Astrocyte (in vitro differentiated cells and primary cell): ENCODE measurements at regions not wholly inside any gene's neighbourhood (a gene's known extent, or its start where the extent isn't known, plus 50 kb on each side); places are given as distances from the start of the nearest gene placed in this dataset.

ENCODE experiments used
- DNase-seq: peaks from one replicate; pipeline ENCODE4 v3.0.0-alpha.2; 2010; ENCODE audit warnings: low read depth
- FAIRE-seq: peaks from 2 replicates; lab custom pipeline; 2011; peaks lifted over from hg19 to GRCh38; lab: Jason Lieb, UNC
- H2AFZ ChIP-seq: 2 replicates; pipeline ENCODE4 v1.6.0; 2012; ENCODE audit warnings: low read depth, low read length, inconsistent platforms
- H3K27ac ChIP-seq: 2 replicates; pipeline ENCODE4 v1.5.1; 2011; ENCODE audit warnings: low read depth, low read length, inconsistent platforms
- H3K27me3 ChIP-seq: 2 replicates; pipeline ENCODE4 v1.6.0; 2011; ENCODE audit warnings: low read length, inconsistent platforms; ENCODE audit not compliant: insufficient read depth
- H3K36me3 ChIP-seq: 2 replicates; pipeline ENCODE4 v1.5.1; 2011; ENCODE audit warnings: low read length, inconsistent platforms; ENCODE audit not compliant: insufficient read depth
- H3K4me1 ChIP-seq: 2 replicates; pipeline ENCODE4 v1.5.1; 2011; ENCODE audit warnings: low read length, inconsistent platforms; ENCODE audit not compliant: insufficient read depth
- H3K4me2 ChIP-seq: 2 replicates; pipeline ENCODE4 v1.6.0; 2012; ENCODE audit warnings: low read length, inconsistent platforms
- H3K4me3 ChIP-seq: 2 replicates; pipeline ENCODE4 v1.5.1; 2011; ENCODE audit warnings: low read depth, mild to moderate bottlenecking, low read length, inconsistent platforms; ENCODE audit not compliant: insufficient read depth
- H3K79me2 ChIP-seq: 2 replicates; pipeline ENCODE4 v1.6.0; 2012; ENCODE audit warnings: mild to moderate bottlenecking, low read length, inconsistent platforms; ENCODE audit not compliant: insufficient read depth
- H3K9ac ChIP-seq: 2 replicates; pipeline ENCODE4 v1.6.0; 2012; ENCODE audit warnings: mild to moderate bottlenecking, low read length, inconsistent platforms
- H3K9me3 ChIP-seq: 2 replicates; pipeline ENCODE4 v1.5.1; 2012; ENCODE audit warnings: low read depth, mild to moderate bottlenecking, low read length, inconsistent platforms; ENCODE audit not compliant: insufficient read depth
- H4K20me1 ChIP-seq: 2 replicates; pipeline ENCODE4 v1.6.0; 2012; ENCODE audit warnings: low read length, inconsistent platforms; ENCODE audit not compliant: insufficient read depth
- H3K27ac Mint-ChIP-seq: one replicate; pipeline ENCODE4 v1.8.0; 2021; ENCODE audit warnings: mild to moderate bottlenecking, mixed read lengths; ENCODE audit not compliant: unreplicated experiment
- H3K27me3 Mint-ChIP-seq: one replicate; pipeline ENCODE4 v1.8.0; 2021; ENCODE audit warnings: low read depth, mixed read lengths; ENCODE audit not compliant: unreplicated experiment
- H3K36me3 Mint-ChIP-seq: one replicate; pipeline ENCODE4 v1.8.0; 2021; ENCODE audit warnings: low read depth, mixed read lengths; ENCODE audit not compliant: unreplicated experiment
- H3K4me1 Mint-ChIP-seq: one replicate; pipeline ENCODE4 v1.8.0; 2021; ENCODE audit warnings: low read depth, mixed read lengths; ENCODE audit not compliant: unreplicated experiment
- H3K4me3 Mint-ChIP-seq: one replicate; pipeline ENCODE4 v1.8.0; 2021; ENCODE audit warnings: mild to moderate bottlenecking, moderate library complexity, mixed read lengths; ENCODE audit not compliant: unreplicated experiment
- H3K9me3 Mint-ChIP-seq: one replicate; pipeline ENCODE4 v1.8.0; 2021; ENCODE audit warnings: mild to moderate bottlenecking, mixed read lengths; ENCODE audit not compliant: unreplicated experiment
- CTCF ChIP-seq: IDR thresholded peaks from 2 replicates; pipeline ENCODE4 v1.5.1; 2011; ENCODE audit warnings: low read depth, mild to moderate bottlenecking, inconsistent platforms, low read length, moderate library complexity; ENCODE audit not compliant: insufficient read depth
- EZH2 ChIP-seq: IDR thresholded peaks from 2 replicates; pipeline ENCODE4 v1.6.1; 2012; ENCODE audit warnings: mild to moderate bottlenecking, low read length, inconsistent platforms; ENCODE audit not compliant: insufficient read depth

- TF ChIP-seq EZH2: no peak
- no peak for TF ChIP-seq CTCF
- no peaks in the 10 kb centered on the region for H3K36me3 ChIP-seq
- Mint-ChIP-seq H3K4me1 (no peaks in the 10 kb centered on the region), H3K36me3 (no peaks in the 10 kb centered on the region), H3K27me3 (no peaks in the 10 kb centered on the region), H3K27ac (no peak overlapping the region), H3K4me3 (no peak overlapping the region), H3K9me3 (peaks cover 8% of the 10 kb centered on the region)
- DNase-seq: no peak
- H4K20me1 ChIP-seq: no peaks in the 10 kb centered on the region
- H3K27ac ChIP-seq: no peak overlapping the region
- no peak overlapping the region for H3K9ac ChIP-seq
- no peak overlapping the region for H2AFZ ChIP-seq
- H3K4me2 ChIP-seq: no peak overlapping the region
- FAIRE-seq: no peak
- H3K9me3 ChIP-seq: peaks cover 12% of the 10 kb centered on the region
- H3K27me3 ChIP-seq: no peaks in the 10 kb centered on the region
- no peaks in the 10 kb centered on the region for H3K79me2 ChIP-seq
- H3K4me1 ChIP-seq: no peaks in the 10 kb centered on the region
- no peak overlapping the region for H3K4me3 ChIP-seq
Measured at GRCh38 chr20:56121850-56122249, 116.5 kb upstream of the CBLN4 start.

GRCh38 chr20:56143759-56144158 lies 104.8 kb upstream of the MC3R start:
- Mint-ChIP-seq H3K36me3 (no peaks in the 10 kb centered on the region), H3K4me3 (no peak overlapping the region), H3K9me3 (peaks cover 6% of the 10 kb centered on the region), H3K4me1 (no peaks in the 10 kb centered on the region), H3K27me3 (no peaks in the 10 kb centered on the region), H3K27ac (no peak overlapping the region)
- no peak overlapping the region for H3K9ac ChIP-seq
- no peak overlapping the region for H3K4me3 ChIP-seq
- H2AFZ ChIP-seq: no peak overlapping the region
- no peaks in the 10 kb centered on the region for H3K27me3 ChIP-seq
- TF ChIP-seq CTCF: no peak
- no peak for TF ChIP-seq EZH2
- H3K4me1 ChIP-seq: no peaks in the 10 kb centered on the region
- H4K20me1 ChIP-seq: no peaks in the 10 kb centered on the region
- H3K79me2 ChIP-seq: no peaks in the 10 kb centered on the region
- H3K4me2 ChIP-seq: no peak overlapping the region
- H3K9me3 ChIP-seq: peaks cover 6% of the 10 kb centered on the region
- DNase-seq (no peak), FAIRE-seq (no peak)
- no peaks in the 10 kb centered on the region for H3K36me3 ChIP-seq
- H3K27ac ChIP-seq: no peak overlapping the region

- no peaks in the 10 kb centered on the region for H3K36me3 Mint-ChIP-seq
- no peak for DNase-seq
- Histone ChIP-seq H3K27me3 (no peaks in the 10 kb centered on the region), H4K20me1 (no peaks in the 10 kb centered on the region), H3K36me3 (no peaks in the 10 kb centered on the region), H3K4me2 (no peak overlapping the region), H3K9me3 (peaks cover 3% of the 10 kb centered on the region), H3K4me1 (no peaks in the 10 kb centered on the region), H2AFZ (no peak overlapping the region), H3K79me2 (no peaks in the 10 kb centered on the region), H3K9ac (no peak overlapping the region), H3K27ac (no peak overlapping the region), H3K4me3 (no peak overlapping the region)
- H3K9me3 Mint-ChIP-seq: peaks cover 12% of the 10 kb centered on the region
- TF ChIP-seq EZH2 (no peak), CTCF (no peak)
- H3K4me3 Mint-ChIP-seq: no peak overlapping the region
- H3K4me1 Mint-ChIP-seq: no peaks in the 10 kb centered on the region
- no peaks in the 10 kb centered on the region for H3K27me3 Mint-ChIP-seq
- no peak for FAIRE-seq
- H3K27ac Mint-ChIP-seq: no peak overlapping the region
Measured at GRCh38 chr20:56151834-56152233, 96.7 kb upstream of the MC3R start.
